Esophagus muscularis mucosa (tissue), 4 donors: ENCODE measurements at regions not wholly inside any gene's neighbourhood (a gene's known extent, or its start where the extent isn't known, plus 50 kb on each side); places are given as distances from the start of the nearest gene placed in this dataset.

Source experiments
- EP300 ChIP-seq: sonication (generic); formaldehyde crosslinking; IDR thresholded peaks from one replicate; pipeline ENCODE4 v1.6.1; 2017; ENCODE audit warnings: antibody characterized with exemption
- POLR2AphosphoS5 ChIP-seq, 2 donors: sonication (generic); formaldehyde crosslinking; IDR thresholded peaks; one replicate each; pipeline ENCODE4 v1.6.1; 2017; ENCODE audit warnings: antibody characterized with exemption in 2 of 2
- TF ChIP-seq, protein P1 (sequence below), 3 experiments: fragments of 200-600 bp in 2 of 3; fragments of 450-650 bp in 1 of 3; sonication (generic) in 2 of 3; IDR thresholded peaks; one replicate each; pipeline ENCODE4 v1.5.1; 2017 to 2019; ENCODE audit warnings: antibody characterized with exemption in 3 of 3, mild to moderate bottlenecking in 2 of 3, moderate library complexity in 1 of 3

GRCh38 chr5:85604786-85605185 lies 1013.0 kb upstream of the COX7C start:
- TF ChIP-seq EP300 (no peak), POLR2AphosphoS5 (IDR thresholded peaks at IDR 0.05) (no peak)
- TF ChIP-seq, protein P1, sequence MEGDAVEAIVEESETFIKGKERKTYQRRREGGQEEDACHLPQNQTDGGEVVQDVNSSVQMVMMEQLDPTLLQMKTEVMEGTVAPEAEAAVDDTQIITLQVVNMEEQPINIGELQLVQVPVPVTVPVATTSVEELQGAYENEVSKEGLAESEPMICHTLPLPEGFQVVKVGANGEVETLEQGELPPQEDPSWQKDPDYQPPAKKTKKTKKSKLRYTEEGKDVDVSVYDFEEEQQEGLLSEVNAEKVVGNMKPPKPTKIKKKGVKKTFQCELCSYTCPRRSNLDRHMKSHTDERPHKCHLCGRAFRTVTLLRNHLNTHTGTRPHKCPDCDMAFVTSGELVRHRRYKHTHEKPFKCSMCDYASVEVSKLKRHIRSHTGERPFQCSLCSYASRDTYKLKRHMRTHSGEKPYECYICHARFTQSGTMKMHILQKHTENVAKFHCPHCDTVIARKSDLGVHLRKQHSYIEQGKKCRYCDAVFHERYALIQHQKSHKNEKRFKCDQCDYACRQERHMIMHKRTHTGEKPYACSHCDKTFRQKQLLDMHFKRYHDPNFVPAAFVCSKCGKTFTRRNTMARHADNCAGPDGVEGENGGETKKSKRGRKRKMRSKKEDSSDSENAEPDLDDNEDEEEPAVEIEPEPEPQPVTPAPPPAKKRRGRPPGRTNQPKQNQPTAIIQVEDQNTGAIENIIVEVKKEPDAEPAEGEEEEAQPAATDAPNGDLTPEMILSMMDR (IDR thresholded peaks at IDR 0.05): no peak
